ENCODE measurements at regions not wholly inside any gene's neighbourhood (a gene's known extent, or its start where the extent isn't known, plus 50 kb on each side); places are given as distances from the start of the nearest gene placed in this dataset.

DNA sequence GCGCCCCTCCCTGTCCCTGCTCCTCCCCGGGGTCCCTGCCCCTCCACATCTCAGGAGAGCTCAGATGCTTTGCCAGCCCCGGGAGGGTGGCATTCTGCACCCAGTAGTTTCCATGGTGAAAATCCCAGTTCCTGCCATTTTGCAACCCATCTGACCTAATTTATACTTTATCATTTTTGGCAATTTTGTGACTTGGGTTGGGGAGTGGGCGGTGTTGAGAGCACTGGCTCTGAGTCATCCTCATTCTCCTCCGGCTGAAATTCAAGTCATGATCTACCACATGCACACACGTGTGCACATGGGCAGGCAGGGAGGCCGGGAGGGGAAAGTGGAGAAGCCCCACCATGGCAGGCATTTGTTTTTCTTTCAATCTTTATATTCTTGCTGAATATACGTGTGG is 208.6 kb downstream of the URI1 start:
- Histone ChIP-seq H2AK9ac (replicated peaks; ENCODE audit: low read depth, low read length, poor library complexity) (no peak overlapping the region), H3K79me1 (ENCODE audit: low read depth in 1 of 2, low read length in 2 of 2) (no peaks in the 10 kb centered on the region), H3K14ac (replicated peaks; ENCODE audit: low read depth, low read length) (no peak overlapping the region), H3K23ac (ENCODE audit: low read depth, low read length) (no peak overlapping the region), H2BK20ac (ENCODE audit: low read depth, low read length) (no peak overlapping the region), H3K4ac (ENCODE audit: low read depth, low read length) (no peak overlapping the region), H4K91ac (ENCODE audit: insufficient read depth, low read depth, low read length) (no peak overlapping the region), H2AK5ac (ENCODE audit: low read depth, low read length) (no peak overlapping the region), H3K4me1 (ENCODE audit: control insufficient read depth, insufficient read depth, low read length) (no peaks in the 10 kb centered on the region), H3K9ac (ENCODE audit: low read depth, low read length) (no peak overlapping the region), H2BK120ac (ENCODE audit: low read depth, low read length) (no peak overlapping the region), H3K27me3 (ENCODE audit: control insufficient read depth, insufficient read depth, low read length) (no peaks in the 10 kb centered on the region), H3K27ac (ENCODE audit: insufficient read depth, low read length) (no peak overlapping the region), H4K20me1 (ENCODE audit: insufficient read depth, low read length) (no peaks in the 10 kb centered on the region), H3K18ac (ENCODE audit: low read depth, low read length) (no peak overlapping the region), H3K36me3 (ENCODE audit: control insufficient read depth, insufficient read depth, low read length) (no peaks in the 10 kb centered on the region), H3K56ac (ENCODE audit: extremely low read depth, insufficient read depth, low read length) (no peak overlapping the region), H2AFZ (replicated peaks; ENCODE audit: low read length, poor library complexity) (no peak overlapping the region), H2BK15ac (ENCODE audit: low read depth, low read length) (no peak overlapping the region), H3K9me1 (ENCODE audit: insufficient read depth, low read length) (no peaks in the 10 kb centered on the region), H3K9me3 (ENCODE audit: control insufficient read depth, insufficient read depth, low read length) (peaks cover 24% of the 10 kb centered on the region; the same call in 1 of the 2 replicates), H4K5ac (ENCODE audit: low read depth, low read length) (no peak overlapping the region), H3K4me2 (ENCODE audit: low read depth, low read length) (no peak overlapping the region), H3K4me3 (ENCODE audit: insufficient read depth, low read depth, low read length) (no peak overlapping the region), H2BK5ac (ENCODE audit: low read depth, low read length, poor library complexity, severe bottlenecking) (no peak overlapping the region), H4K8ac (ENCODE audit: low read depth in 2 of 2, low read length in 2 of 2) (no peak overlapping the region)
- DNase-seq (no peak), ATAC-seq (ENCODE audit: low read depth) (no peak)
- intact Hi-C loops (cut with micrococcal nuclease) (no loop called here), in situ Hi-C loops (cut with MboI; ENCODE audit: low sequenced_read_pairs) (no loop called here), dilution Hi-C loops (cut with HindIII; ENCODE audit: low sequenced_read_pairs, unreplicated experiment) (no loop called here)
- ChIA-PET POLR2A (ENCODE audit: unreplicated experiment) (no interaction called here), CTCF (no interaction called here)
- TF ChIP-seq CEBPB (IDR thresholded peaks at IDR 0.05; ENCODE audit: low read depth, low read length) (no peak), SMC3 (IDR thresholded peaks at IDR 0.05; ENCODE audit: low read depth, low read length) (no peak), FOS (IDR thresholded peaks at IDR 0.05; ENCODE audit: low read depth, low read length) (no peak), MAZ (IDR thresholded peaks at IDR 0.05; ENCODE audit: borderline replicate concordance, low read depth, low read length) (no peak), CHD1 (IDR thresholded peaks at IDR 0.05; ENCODE audit: low read depth, low read length) (no peak), NFE2L2 (IDR thresholded peaks at IDR 0.05; ENCODE audit: low read depth, low read length) (no peak), POLR2A (IDR thresholded peaks at IDR 0.05; ENCODE audit: low read depth, low read length) (no peak), RFX5 (IDR thresholded peaks at IDR 0.05; ENCODE audit: low read depth, low read length) (no peak), RAD21 (IDR thresholded peaks at IDR 0.05; ENCODE audit: low read length) (no peak), RCOR1 (IDR thresholded peaks at IDR 0.05; ENCODE audit: insufficient replicate concordance, low read length) (no peak), MXI1 (IDR thresholded peaks at IDR 0.05; ENCODE audit: borderline replicate concordance, low read depth, low read length) (no peak), MAFK (IDR thresholded peaks at IDR 0.05; ENCODE audit: low read depth, low read length) (no peak), BHLHE40 (IDR thresholded peaks at IDR 0.05; ENCODE audit: low read depth, low read length) (no peak)
- TF ChIP-seq, protein P1, sequence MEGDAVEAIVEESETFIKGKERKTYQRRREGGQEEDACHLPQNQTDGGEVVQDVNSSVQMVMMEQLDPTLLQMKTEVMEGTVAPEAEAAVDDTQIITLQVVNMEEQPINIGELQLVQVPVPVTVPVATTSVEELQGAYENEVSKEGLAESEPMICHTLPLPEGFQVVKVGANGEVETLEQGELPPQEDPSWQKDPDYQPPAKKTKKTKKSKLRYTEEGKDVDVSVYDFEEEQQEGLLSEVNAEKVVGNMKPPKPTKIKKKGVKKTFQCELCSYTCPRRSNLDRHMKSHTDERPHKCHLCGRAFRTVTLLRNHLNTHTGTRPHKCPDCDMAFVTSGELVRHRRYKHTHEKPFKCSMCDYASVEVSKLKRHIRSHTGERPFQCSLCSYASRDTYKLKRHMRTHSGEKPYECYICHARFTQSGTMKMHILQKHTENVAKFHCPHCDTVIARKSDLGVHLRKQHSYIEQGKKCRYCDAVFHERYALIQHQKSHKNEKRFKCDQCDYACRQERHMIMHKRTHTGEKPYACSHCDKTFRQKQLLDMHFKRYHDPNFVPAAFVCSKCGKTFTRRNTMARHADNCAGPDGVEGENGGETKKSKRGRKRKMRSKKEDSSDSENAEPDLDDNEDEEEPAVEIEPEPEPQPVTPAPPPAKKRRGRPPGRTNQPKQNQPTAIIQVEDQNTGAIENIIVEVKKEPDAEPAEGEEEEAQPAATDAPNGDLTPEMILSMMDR (conservative IDR thresholded peaks at IDR 0.05; ENCODE audit: low read depth, low read length): no peak
- TF ChIP-seq, protein P2, sequence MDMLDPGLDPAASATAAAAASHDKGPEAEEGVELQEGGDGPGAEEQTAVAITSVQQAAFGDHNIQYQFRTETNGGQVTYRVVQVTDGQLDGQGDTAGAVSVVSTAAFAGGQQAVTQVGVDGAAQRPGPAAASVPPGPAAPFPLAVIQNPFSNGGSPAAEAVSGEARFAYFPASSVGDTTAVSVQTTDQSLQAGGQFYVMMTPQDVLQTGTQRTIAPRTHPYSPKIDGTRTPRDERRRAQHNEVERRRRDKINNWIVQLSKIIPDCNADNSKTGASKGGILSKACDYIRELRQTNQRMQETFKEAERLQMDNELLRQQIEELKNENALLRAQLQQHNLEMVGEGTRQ (IDR thresholded peaks at IDR 0.05; ENCODE audit: low read depth, low read length): no peak
- TF ChIP-seq, protein P3, sequence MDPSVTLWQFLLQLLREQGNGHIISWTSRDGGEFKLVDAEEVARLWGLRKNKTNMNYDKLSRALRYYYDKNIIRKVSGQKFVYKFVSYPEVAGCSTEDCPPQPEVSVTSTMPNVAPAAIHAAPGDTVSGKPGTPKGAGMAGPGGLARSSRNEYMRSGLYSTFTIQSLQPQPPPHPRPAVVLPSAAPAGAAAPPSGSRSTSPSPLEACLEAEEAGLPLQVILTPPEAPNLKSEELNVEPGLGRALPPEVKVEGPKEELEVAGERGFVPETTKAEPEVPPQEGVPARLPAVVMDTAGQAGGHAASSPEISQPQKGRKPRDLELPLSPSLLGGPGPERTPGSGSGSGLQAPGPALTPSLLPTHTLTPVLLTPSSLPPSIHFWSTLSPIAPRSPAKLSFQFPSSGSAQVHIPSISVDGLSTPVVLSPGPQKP (IDR thresholded peaks at IDR 0.05; ENCODE audit: borderline replicate concordance, low read depth, low read length): no peak
- no CpG with 5 or more reads among the region's 8 CpGs for WGBS, 2 experiments (ENCODE audit: extremely low coverage in 2 of 2, insufficient read length in 1 of 2)
- no TSS peak for BruUV-seq (replicated peaks)

All from IMR-90 (cell line).